NCI-H1694 (cell line): ENCODE measurements at regions not wholly inside any gene's neighbourhood (a gene's known extent, or its start where the extent isn't known, plus 50 kb on each side); places are given as distances from the start of the nearest gene placed in this dataset.

Source experiments
- DNase-seq: peaks from one replicate; lab custom pipeline; 2025; lab: John Stamatoyannopoulos, UW

- DNase-seq, result no peak
Observed at GRCh38 chr14:61941421-61942150, 179.4 kb downstream of the SNAPC1 start.

- DNase-seq, result no peak
Observed at GRCh38 chr14:61948376-61948775, 186.2 kb downstream of the SNAPC1 start.

GRCh38 chr14:61950340-61950739 is 188.1 kb downstream of the SNAPC1 start:
- peak; percentile 99 for DNase-seq

- no peak for DNase-seq
Observed at GRCh38 chr14:61953602-61954001, 191.4 kb downstream of the SNAPC1 start.

- peak; percentile 79 for DNase-seq
Observed at GRCh38 chr14:61954306-61954705, 192.1 kb downstream of the SNAPC1 start.

GRCh38 chr14:61956517-61956916 is 194.3 kb downstream of the SNAPC1 start:
- no peak for DNase-seq

GRCh38 chr14:61959348-61959747 is 197.1 kb downstream of the SNAPC1 start:
- DNase-seq, result no peak

GRCh38 chr14:61961369-61961768 is 199.1 kb downstream of the SNAPC1 start:
- no peak for DNase-seq

GRCh38 chr14:61963926-61964325 is 201.7 kb downstream of the SNAPC1 start:
- DNase-seq, result no peak

- DNase-seq, result no peak
Observed at GRCh38 chr14:61965030-61965745, 203.0 kb downstream of the SNAPC1 start.

GRCh38 chr14:61968207-61968606 is 206.0 kb downstream of the SNAPC1 start:
- DNase-seq, result no peak

GRCh38 chr14:61972711-61973110 is 210.5 kb downstream of the SNAPC1 start:
- no peak for DNase-seq

GRCh38 chr14:61973981-61974380 is 211.8 kb downstream of the SNAPC1 start:
- DNase-seq, result no peak

- no peak for DNase-seq
Observed at GRCh38 chr14:61977217-61977616, 215.0 kb downstream of the SNAPC1 start.

GRCh38 chr14:61988240-61988639 is 226.0 kb downstream of the SNAPC1 start:
- no peak for DNase-seq

GRCh38 chr14:61992139-61992538 is 229.9 kb downstream of the SNAPC1 start:
- no peak for DNase-seq

- no peak for DNase-seq
Observed at GRCh38 chr14:61992926-61993325, 230.7 kb downstream of the SNAPC1 start.

- no peak for DNase-seq
Observed at GRCh38 chr14:61994589-61994988, 232.4 kb downstream of the SNAPC1 start.

- no peak for DNase-seq
Observed at GRCh38 chr14:61996753-61997152, 234.5 kb downstream of the SNAPC1 start.

GRCh38 chr14:61997161-61997560 is 234.9 kb downstream of the SNAPC1 start:
- no peak for DNase-seq

GRCh38 chr14:62001963-62002362 is 239.7 kb downstream of the SNAPC1 start:
- no peak for DNase-seq

GRCh38 chr14:62002642-62003041 is 240.4 kb downstream of the SNAPC1 start:
- no peak for DNase-seq

- no peak for DNase-seq
Observed at GRCh38 chr14:62003701-62004100, 241.5 kb downstream of the SNAPC1 start.
